Head of caudate nucleus (tissue), 42 donors: ENCODE measurements at regions not wholly inside any gene's neighbourhood (a gene's known extent, or its start where the extent isn't known, plus 50 kb on each side); places are given as distances from the start of the nearest gene placed in this dataset.

Experiments
- DNase-seq, 42 donors: peaks; one replicate each; pipeline versions ENCODE4 v3.0.0 to v3.0.0-alpha.2; 2020 to 2021; ENCODE audit warnings: mixed read lengths in 7 of 42
- intact Hi-C: fragments of 100-400 bp; cut with DNase I; formaldehyde crosslinking; loops from one replicate; pipeline ENCODE4 v1.15.0; 2022

DNA sequence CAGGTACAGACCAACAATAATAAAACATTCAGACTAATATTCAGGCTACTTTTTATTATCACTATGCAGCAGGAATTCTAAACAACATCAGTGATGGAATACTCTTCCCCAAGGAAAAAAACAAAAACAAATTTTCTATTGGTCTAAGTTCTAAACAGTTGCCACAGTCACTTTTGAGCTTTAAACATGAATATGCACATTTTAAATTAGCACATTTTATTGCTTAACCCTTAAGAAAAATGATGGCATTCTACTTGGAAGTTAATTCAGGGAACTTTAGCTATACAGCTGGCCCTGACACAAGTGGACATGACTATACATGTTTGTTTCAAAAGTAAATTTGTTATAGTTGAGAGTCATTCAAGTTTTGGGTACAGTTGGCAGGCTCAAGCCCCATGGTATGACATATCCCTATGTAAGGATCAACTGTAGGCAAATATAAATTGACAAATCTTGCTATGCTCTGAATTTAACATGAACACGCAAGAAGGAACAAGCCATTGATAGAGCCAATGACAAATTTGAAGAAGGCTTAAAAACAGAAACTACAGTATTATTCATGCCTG lies 224.3 kb upstream of the AMIGO2 start:
- no peak for DNase-seq
- intact Hi-C loops = no loop called here

- no peak for DNase-seq
- intact Hi-C loops = no loop called here
Observed at GRCh38 chr12:47303207-47303606, 223.4 kb upstream of the AMIGO2 start.

DNA sequence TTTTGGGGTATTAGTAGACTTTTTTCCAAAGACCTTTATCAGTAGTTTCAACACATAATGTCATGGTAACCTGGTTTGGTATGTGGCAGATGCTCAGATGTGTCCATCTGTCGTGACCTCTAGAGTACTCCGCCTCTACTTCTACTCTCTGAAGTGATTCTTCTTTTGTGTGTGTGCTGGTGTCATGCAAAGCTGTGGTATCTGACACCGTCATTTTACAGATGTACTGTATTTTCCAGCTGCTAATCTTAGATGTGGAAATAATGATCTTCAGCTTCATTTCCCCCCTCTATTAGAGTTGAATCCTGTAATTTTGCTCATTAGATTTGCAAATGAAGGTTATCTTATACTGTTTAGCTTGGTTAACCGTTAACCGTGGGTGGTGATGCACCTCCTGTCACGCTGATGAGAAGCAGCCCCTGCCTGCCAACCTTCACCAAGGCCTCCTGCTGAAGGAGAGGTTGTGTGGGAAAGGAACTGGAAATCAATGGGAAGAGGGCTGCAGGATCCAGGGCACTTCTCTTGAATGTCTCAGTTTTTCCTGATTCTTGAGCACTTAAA lies 222.4 kb upstream of the AMIGO2 start:
- intact Hi-C loops = no loop called here
- peak in 13 of 42 donors; percentile 5 to 58 (median 33) for DNase-seq

- no peak for DNase-seq
- intact Hi-C loops = no loop called here
Observed at GRCh38 chr12:47299586-47299985, 219.8 kb upstream of the AMIGO2 start.

DNA sequence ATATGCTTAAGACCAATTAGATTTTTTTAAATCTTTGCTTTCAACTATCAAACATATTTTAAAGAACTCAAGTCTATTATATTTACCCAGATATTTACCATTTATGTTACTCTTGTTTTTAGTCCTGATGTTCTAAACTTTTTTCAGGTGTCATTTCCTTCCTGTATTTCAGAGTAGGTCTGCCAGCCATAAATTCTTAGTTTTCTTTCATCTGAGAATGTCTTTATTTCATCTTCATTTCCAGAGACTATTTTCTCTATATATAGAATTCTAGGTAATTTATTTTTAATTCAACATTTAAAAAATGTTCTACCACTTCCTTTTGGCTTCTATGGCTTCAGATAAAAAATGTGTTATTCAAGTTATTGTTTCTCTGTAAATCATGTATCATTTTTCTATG lies 218.2 kb upstream of the AMIGO2 start:
- DNase-seq = no peak
- intact Hi-C loops = no loop called here

- no peak for DNase-seq
- intact Hi-C loops = no loop called here
Observed at GRCh38 chr12:47296828-47297227, 217.1 kb upstream of the AMIGO2 start.

- intact Hi-C loops = no loop called here
- no peak for DNase-seq
Observed at GRCh38 chr12:47293406-47293805, 213.6 kb upstream of the AMIGO2 start.

DNA sequence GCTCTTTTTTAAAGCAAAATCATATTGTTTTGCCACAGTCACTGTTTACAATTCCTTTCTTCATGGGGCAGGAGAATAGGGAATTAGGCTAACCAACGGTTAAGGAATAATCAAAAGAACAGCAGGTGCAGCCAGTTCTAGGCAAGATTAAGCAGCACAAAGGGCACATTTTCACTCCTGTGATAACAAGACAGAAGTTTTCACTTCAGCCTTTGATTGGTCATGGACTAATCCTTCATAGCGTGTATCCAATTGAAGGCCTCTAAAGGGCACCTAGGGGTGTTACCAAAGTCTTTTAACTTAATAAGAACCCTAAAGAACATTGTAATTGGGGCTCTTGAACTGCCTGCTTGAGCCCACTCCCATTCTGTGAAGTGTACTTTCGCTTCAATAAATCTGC lies 206.9 kb upstream of the AMIGO2 start:
- no peak for DNase-seq
- intact Hi-C loops = no loop called here
